B cell (primary cell): ENCODE measurements at regions not wholly inside any gene's neighbourhood (a gene's known extent, or its start where the extent isn't known, plus 50 kb on each side); places are given as distances from the start of the nearest gene placed in this dataset.

Experiments
- ATAC-seq: fragments of 200-7000 bp; cut with Tn5 transposase; one replicate; pipeline ENCODE4 v1.10.0; 2021; ENCODE audit warnings: low read depth, mild to moderate bottlenecking, moderate number of reproducible peaks, moderate library complexity
- CTCF ChIA-PET: fragments of 350-600 bp; sonication (Branson Sonifier 250); formaldehyde crosslinking; loops from one replicate; lab custom pipeline; 2021; ENCODE audit warnings: antibody characterized with exemption, inconsistent platforms; lab: Charles Lee
- POLR2A ChIA-PET: fragments of 350-600 bp; sonication (Branson Sonifier 250); formaldehyde crosslinking; loops from one replicate; lab custom pipeline; 2021; ENCODE audit warnings: antibody characterized with exemption; lab: Charles Lee
- DNase-seq: peaks from one replicate; pipeline ENCODE4 v3.0.0; 2013
- H2AFZ ChIP-seq: 2 replicates; pipeline ENCODE4 v1.6.1; 2012; ENCODE audit warnings: mild to moderate bottlenecking, low read depth, low read length; ENCODE audit not compliant: insufficient read depth, poor library complexity, severe bottlenecking
- H3K27ac ChIP-seq, 2 donors: 1 replicate in 1 of 2; 2 replicates in 1 of 2; pipeline ENCODE4 v1.5.1; 2012 to 2013; ENCODE audit warnings: low read length in 2 of 2, mild to moderate bottlenecking in 2 of 2, moderate library complexity in 1 of 2
- H3K27me3 ChIP-seq, 4 experiments: fragments of 200-600 bp in 1 of 4; sonication (generic) in 1 of 4; replicated peaks in 1 of 4; 1 replicate in 2 of 4; 2 replicates in 2 of 4; pipeline versions ENCODE4 v1.6.1 to v1.7.0; 2013 to 2016; ENCODE audit warnings: low read length in 3 of 4, mild to moderate bottlenecking in 2 of 4, mixed read lengths in 1 of 4, moderate library complexity in 1 of 4; ENCODE audit not compliant: insufficient read depth in 4 of 4, control insufficient read depth in 3 of 4; ENCODE audit errors: control extremely low read depth in 1 of 4
- H3K36me3 ChIP-seq, 2 experiments: replicated peaks in 1 of 2; 1 replicate in 1 of 2; 2 replicates in 1 of 2; pipeline versions ENCODE4 v1.6.1 to v1.7.1; 2013; ENCODE audit warnings: low read length in 1 of 2; ENCODE audit not compliant: insufficient read depth in 2 of 2, control insufficient read depth in 1 of 2; ENCODE audit errors: control extremely low read depth in 1 of 2, extremely low read depth in 1 of 2
- H3K4me1 ChIP-seq, 2 donors: fragments of 200-600 bp in 1 of 2; sonication (generic) in 1 of 2; 1 replicate in 1 of 2; 2 replicates in 1 of 2; pipeline versions ENCODE4 v1.5.1 to v1.6.1; 2013 to 2017; ENCODE audit warnings: low read length in 2 of 2; ENCODE audit not compliant: control insufficient read depth in 2 of 2, insufficient read depth in 2 of 2
- H3K4me2 ChIP-seq: replicated peaks from 2 replicates; pipeline ENCODE3; 2012; ENCODE audit warnings: mild to moderate bottlenecking, low read depth, low read length; ENCODE audit not compliant: poor library complexity, severe bottlenecking
- H3K4me3 ChIP-seq, 5 experiments: fragments of 200-600 bp in 1 of 5; sonication (generic) in 1 of 5; 1 replicate in 3 of 5; 2 replicates in 2 of 5; pipeline versions ENCODE4 v1.5.1 to v1.7.0; 2011 to 2016; ENCODE audit warnings: low read length in 4 of 5, mild to moderate bottlenecking in 4 of 5, low read depth in 2 of 5, control low read depth in 1 of 5, moderate library complexity in 1 of 5; ENCODE audit not compliant: insufficient read depth in 1 of 5; ENCODE audit errors: control extremely low read depth in 1 of 5, extremely low read depth in 1 of 5
- H3K79me2 ChIP-seq: fragments of 200-600 bp; sonication (generic); one replicate; pipeline ENCODE4 v1.6.0; 2016; ENCODE audit warnings: low read length; ENCODE audit not compliant: control insufficient read depth, insufficient read depth
- H3K9ac ChIP-seq: fragments of 200-600 bp; sonication (generic); 2 replicates; pipeline ENCODE4 v1.6.1; 2017; ENCODE audit warnings: mild to moderate bottlenecking, low read length, moderate library complexity
- H3K9me3 ChIP-seq, 3 donors: one replicate each; pipeline versions ENCODE4 v1.6.1 to v1.7.1; 2013; ENCODE audit warnings: low read length in 2 of 3; ENCODE audit not compliant: control insufficient read depth in 2 of 3, insufficient read depth in 1 of 3; ENCODE audit errors: control extremely low read depth in 1 of 3
- H4K20me1 ChIP-seq: 2 replicates; pipeline ENCODE4 v1.6.0; 2012; ENCODE audit warnings: mild to moderate bottlenecking, low read length; ENCODE audit not compliant: insufficient read depth, control insufficient read depth, poor library complexity, severe bottlenecking
- H3K27ac Mint-ChIP-seq: one replicate; pipeline ENCODE4 v1.8.0; 2021; ENCODE audit warnings: mixed read lengths
- H3K27me3 Mint-ChIP-seq: one replicate; pipeline ENCODE4 v1.8.0; 2021; ENCODE audit warnings: mixed read lengths
- H3K4me1 Mint-ChIP-seq: one replicate; pipeline ENCODE4 v1.8.0; 2021; ENCODE audit warnings: mixed read lengths
- H3K4me3 Mint-ChIP-seq: one replicate; pipeline ENCODE4 v1.8.0; 2021; ENCODE audit warnings: mixed read lengths
- H3K9me3 Mint-ChIP-seq: one replicate; pipeline ENCODE4 v1.8.0; 2022; ENCODE audit warnings: mixed read lengths; ENCODE audit not compliant: insufficient read depth
- EZH2 ChIP-seq: IDR thresholded peaks from 2 replicates; pipeline ENCODE4 v1.6.1; 2012; ENCODE audit warnings: borderline replicate concordance, low read depth, mild to moderate bottlenecking, moderate library complexity, low read length; ENCODE audit not compliant: insufficient read depth, poor library complexity, severe bottlenecking
- WGBS: methylation state at CpG from one replicate; pipeline ENCODE4 v1.1.5; 2013; ENCODE audit warnings: missing lambda C conversion rate; ENCODE audit not compliant: insufficient coverage; 5-methylcytosine and 5-hydroxymethylcytosine counted together
- intact Hi-C: fragments of 100-400 bp; cut with micrococcal nuclease; formaldehyde crosslinking; loops from one replicate; pipeline ENCODE4 v1.10.0; 2022
- TF ChIP-seq, protein P1 (sequence below): fragments of 200-600 bp; IDR thresholded peaks from one replicate; pipeline ENCODE4 v1.8.0; 2022; ENCODE audit warnings: antibody characterized with exemption, mild to moderate bottlenecking

DNA sequence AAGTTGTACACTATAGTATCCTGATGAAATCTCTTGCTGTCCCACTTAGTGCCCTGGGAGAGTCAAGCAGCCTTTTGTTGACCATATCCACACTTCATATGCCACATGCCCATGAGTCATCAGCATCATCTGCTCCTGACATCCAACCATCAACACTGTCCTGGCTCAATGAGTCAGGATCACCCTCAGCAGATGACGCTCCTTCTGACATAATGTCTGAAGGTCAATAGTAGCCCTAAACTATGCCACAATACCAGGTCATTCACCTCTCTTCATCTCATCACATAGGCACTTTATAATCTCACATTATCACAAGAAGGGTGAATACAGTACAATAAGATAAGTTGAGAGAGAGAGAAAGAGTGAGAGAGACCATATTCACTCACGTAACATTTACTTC lies 369.0 kb upstream of the FAR2 start:
- 86% methylated on average over 1 of the region's 2 CpGs for WGBS
- no peaks in the 10 kb centered on the region for H3K36me3 ChIP-seq
- ChIA-PET CTCF (no interaction called here), POLR2A (no interaction called here)
- no peaks in the 10 kb centered on the region for H3K79me2 ChIP-seq
- no peaks in the 10 kb centered on the region for H3K27me3 ChIP-seq
- Mint-ChIP-seq H3K27ac (no peak overlapping the region), H3K4me1 (no peaks in the 10 kb centered on the region), H3K4me3 (no peak overlapping the region), H3K9me3 (no peaks in the 10 kb centered on the region), H3K27me3 (no peaks in the 10 kb centered on the region)
- no peak overlapping the region for H3K4me2 ChIP-seq
- no peaks in the 10 kb centered on the region for H3K4me1 ChIP-seq
- no peak for ATAC-seq
- intact Hi-C loops, result no loop called here
- no peak overlapping the region for H3K4me3 ChIP-seq
- H3K9me3 ChIP-seq, result no peaks in the 10 kb centered on the region
- no peak for DNase-seq
- no peak overlapping the region for H2AFZ ChIP-seq
- H4K20me1 ChIP-seq, result no peaks in the 10 kb centered on the region
- TF ChIP-seq, protein P1, sequence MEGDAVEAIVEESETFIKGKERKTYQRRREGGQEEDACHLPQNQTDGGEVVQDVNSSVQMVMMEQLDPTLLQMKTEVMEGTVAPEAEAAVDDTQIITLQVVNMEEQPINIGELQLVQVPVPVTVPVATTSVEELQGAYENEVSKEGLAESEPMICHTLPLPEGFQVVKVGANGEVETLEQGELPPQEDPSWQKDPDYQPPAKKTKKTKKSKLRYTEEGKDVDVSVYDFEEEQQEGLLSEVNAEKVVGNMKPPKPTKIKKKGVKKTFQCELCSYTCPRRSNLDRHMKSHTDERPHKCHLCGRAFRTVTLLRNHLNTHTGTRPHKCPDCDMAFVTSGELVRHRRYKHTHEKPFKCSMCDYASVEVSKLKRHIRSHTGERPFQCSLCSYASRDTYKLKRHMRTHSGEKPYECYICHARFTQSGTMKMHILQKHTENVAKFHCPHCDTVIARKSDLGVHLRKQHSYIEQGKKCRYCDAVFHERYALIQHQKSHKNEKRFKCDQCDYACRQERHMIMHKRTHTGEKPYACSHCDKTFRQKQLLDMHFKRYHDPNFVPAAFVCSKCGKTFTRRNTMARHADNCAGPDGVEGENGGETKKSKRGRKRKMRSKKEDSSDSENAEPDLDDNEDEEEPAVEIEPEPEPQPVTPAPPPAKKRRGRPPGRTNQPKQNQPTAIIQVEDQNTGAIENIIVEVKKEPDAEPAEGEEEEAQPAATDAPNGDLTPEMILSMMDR, result no peak
- no peak for TF ChIP-seq EZH2
- H3K27ac ChIP-seq, result no peak overlapping the region
- no peak overlapping the region for H3K9ac ChIP-seq

DNA sequence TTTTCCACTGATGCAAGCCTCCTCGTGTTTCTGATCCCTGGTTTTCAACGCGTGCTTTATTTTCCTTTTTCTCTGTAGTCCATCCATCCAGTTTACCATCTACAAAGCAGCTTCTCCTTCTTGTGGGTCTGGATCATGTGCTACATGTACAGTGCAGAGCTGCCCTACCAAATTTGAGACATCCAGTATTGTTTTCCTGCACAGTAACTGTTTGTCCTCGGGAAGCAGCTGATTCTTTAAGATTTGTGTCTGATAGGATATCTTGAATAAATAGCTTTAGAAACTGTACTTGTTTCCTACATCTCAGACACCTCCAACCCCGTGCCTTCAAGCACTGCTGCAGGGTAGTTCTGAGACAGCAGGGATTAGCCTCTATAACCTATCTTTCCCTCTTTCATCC lies 368.1 kb upstream of the FAR2 start:
- Histone ChIP-seq H3K9ac (no peak overlapping the region), H2AFZ (no peak overlapping the region), H3K4me2 (no peak overlapping the region), H3K4me3 (no peak overlapping the region), H3K4me1 (no peaks in the 10 kb centered on the region), H3K27ac (no peak overlapping the region), H3K79me2 (no peaks in the 10 kb centered on the region), H3K27me3 (no peaks in the 10 kb centered on the region), H3K9me3 (no peaks in the 10 kb centered on the region), H3K36me3 (no peaks in the 10 kb centered on the region), H4K20me1 (no peaks in the 10 kb centered on the region)
- no peaks in the 10 kb centered on the region for H3K4me1 Mint-ChIP-seq
- H3K27ac Mint-ChIP-seq, result no peak overlapping the region
- no peak overlapping the region for H3K4me3 Mint-ChIP-seq
- CTCF ChIA-PET, result no interaction called here
- ATAC-seq (no peak), DNase-seq (no peak)
- WGBS, result 97% methylated on average over 3 of the region's 5 CpGs
- no peaks in the 10 kb centered on the region for H3K9me3 Mint-ChIP-seq
- no peak for TF ChIP-seq EZH2
- TF ChIP-seq, protein P1, result no peak
- H3K27me3 Mint-ChIP-seq, result no peaks in the 10 kb centered on the region
- POLR2A ChIA-PET, result no interaction called here
- intact Hi-C loops, result no loop called here
